ENCODE measurements at regions not wholly inside any gene's neighbourhood (a gene's known extent, or its start where the extent isn't known, plus 50 kb on each side); places are given as distances from the start of the nearest gene placed in this dataset.

- H3K9ac ChIP-seq, result no peak overlapping the region
Observed at GRCh38 chr6:50974319-50974718, 155.6 kb downstream of the TFAP2B start.

GRCh38 chr6:50975216-50975615, 156.5 kb downstream of the TFAP2B start:
- no peaks in the 10 kb centered on the region for H3K36me3 ChIP-seq (ENCODE audit: control insufficient read depth, insufficient read depth, low read length)
- no peak overlapping the region for H3K4me2 ChIP-seq (ENCODE audit: low read length)
- no peaks in the 10 kb centered on the region for H3K4me1 ChIP-seq
- no peak overlapping the region for H3K9ac ChIP-seq
- no peaks in the 10 kb centered on the region for H3K79me2 ChIP-seq
- H3K4me3 ChIP-seq (ENCODE audit: low read depth, low read length), result no peak overlapping the region
- no peaks in the 10 kb centered on the region for H3K9me3 ChIP-seq (ENCODE audit: control insufficient read depth, low read length)
- no peak overlapping the region for H3K27ac ChIP-seq
- H2AFZ ChIP-seq, result no peak overlapping the region
- TF ChIP-seq CTCF (IDR thresholded peaks at IDR 0.05), result no peak
- H3K27me3 ChIP-seq (ENCODE audit: control insufficient read depth, insufficient read depth, low read length), result no peaks in the 10 kb centered on the region

More at GRCh38 chr6:50974319-50974718, 155.6 kb downstream of the TFAP2B start:
- Histone ChIP-seq H3K4me1 (no peaks in the 10 kb centered on the region), H3K27ac (no peak overlapping the region), H3K27me3 (ENCODE audit: control insufficient read depth, insufficient read depth, low read length) (no peaks in the 10 kb centered on the region), H3K4me2 (ENCODE audit: low read length) (no peak overlapping the region), H3K9me3 (ENCODE audit: control insufficient read depth, low read length) (no peaks in the 10 kb centered on the region), H3K36me3 (ENCODE audit: control insufficient read depth, insufficient read depth, low read length) (no peaks in the 10 kb centered on the region), H2AFZ (no peak overlapping the region), H3K79me2 (no peaks in the 10 kb centered on the region), H3K4me3 (ENCODE audit: low read depth, low read length) (no peak overlapping the region)
- TF ChIP-seq CTCF (IDR thresholded peaks at IDR 0.05), result no peak

- Histone ChIP-seq H3K27ac (no peak overlapping the region), H3K36me3 (ENCODE audit: control insufficient read depth, insufficient read depth, low read length) (no peaks in the 10 kb centered on the region), H3K4me1 (no peaks in the 10 kb centered on the region), H3K9ac (no peak overlapping the region), H3K4me2 (ENCODE audit: low read length) (no peak overlapping the region), H3K4me3 (ENCODE audit: low read depth, low read length) (no peak overlapping the region), H3K79me2 (no peaks in the 10 kb centered on the region), H3K27me3 (ENCODE audit: control insufficient read depth, insufficient read depth, low read length) (no peaks in the 10 kb centered on the region), H2AFZ (no peak overlapping the region), H3K9me3 (ENCODE audit: control insufficient read depth, low read length) (no peaks in the 10 kb centered on the region)
- TF ChIP-seq CTCF (IDR thresholded peaks at IDR 0.05), result no peak
Observed at GRCh38 chr6:50976907-50977306, 158.2 kb downstream of the TFAP2B start.

DNA sequence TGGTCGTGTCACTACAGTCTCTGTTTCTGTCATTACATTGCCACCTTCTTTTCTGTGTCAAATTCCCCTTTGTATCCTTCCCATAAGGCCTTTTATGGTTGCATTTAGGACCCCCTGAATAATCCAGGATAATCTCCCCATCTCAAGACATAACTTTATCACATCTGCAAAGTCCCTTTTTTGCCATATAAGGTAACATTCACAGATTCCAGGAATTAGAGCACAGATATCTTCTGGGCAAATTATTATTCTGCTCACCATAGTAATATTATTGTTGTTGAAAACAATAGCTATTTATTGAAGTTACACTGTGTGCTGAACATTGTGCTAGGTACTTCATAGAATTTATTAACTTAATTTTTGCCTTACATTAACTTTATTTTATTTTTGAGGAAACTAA, 159.1 kb downstream of the TFAP2B start:
- Histone ChIP-seq H3K79me2 (no peaks in the 10 kb centered on the region), H3K9me3 (ENCODE audit: control insufficient read depth, low read length) (no peaks in the 10 kb centered on the region), H3K4me3 (ENCODE audit: low read depth, low read length) (no peak overlapping the region), H2AFZ (no peak overlapping the region), H3K9ac (no peak overlapping the region), H3K4me2 (ENCODE audit: low read length) (no peak overlapping the region), H3K27ac (no peak overlapping the region), H3K27me3 (ENCODE audit: control insufficient read depth, insufficient read depth, low read length) (no peaks in the 10 kb centered on the region), H3K4me1 (no peaks in the 10 kb centered on the region), H3K36me3 (ENCODE audit: control insufficient read depth, insufficient read depth, low read length) (no peaks in the 10 kb centered on the region)
- no peak for TF ChIP-seq CTCF (IDR thresholded peaks at IDR 0.05)

GRCh38 chr6:50978380-50979170, 159.9 kb downstream of the TFAP2B start:
- Histone ChIP-seq H3K36me3 (ENCODE audit: control insufficient read depth, insufficient read depth, low read length) (no peaks in the 10 kb centered on the region), H3K9ac (no peak overlapping the region), H2AFZ (no peak overlapping the region), H3K27ac (no peak overlapping the region), H3K79me2 (no peaks in the 10 kb centered on the region), H3K4me1 (no peaks in the 10 kb centered on the region), H3K4me2 (ENCODE audit: low read length) (no peak overlapping the region), H3K4me3 (ENCODE audit: low read depth, low read length) (no peak overlapping the region), H3K9me3 (ENCODE audit: control insufficient read depth, low read length) (no peaks in the 10 kb centered on the region), H3K27me3 (ENCODE audit: control insufficient read depth, insufficient read depth, low read length) (no peaks in the 10 kb centered on the region)
- TF ChIP-seq CTCF (IDR thresholded peaks at IDR 0.05), result no peak

Data from parathyroid adenoma (tissue), 2 donors.